ENCODE measurements at regions not wholly inside any gene's neighbourhood (a gene's known extent, or its start where the extent isn't known, plus 50 kb on each side); places are given as distances from the start of the nearest gene placed in this dataset.

DNA sequence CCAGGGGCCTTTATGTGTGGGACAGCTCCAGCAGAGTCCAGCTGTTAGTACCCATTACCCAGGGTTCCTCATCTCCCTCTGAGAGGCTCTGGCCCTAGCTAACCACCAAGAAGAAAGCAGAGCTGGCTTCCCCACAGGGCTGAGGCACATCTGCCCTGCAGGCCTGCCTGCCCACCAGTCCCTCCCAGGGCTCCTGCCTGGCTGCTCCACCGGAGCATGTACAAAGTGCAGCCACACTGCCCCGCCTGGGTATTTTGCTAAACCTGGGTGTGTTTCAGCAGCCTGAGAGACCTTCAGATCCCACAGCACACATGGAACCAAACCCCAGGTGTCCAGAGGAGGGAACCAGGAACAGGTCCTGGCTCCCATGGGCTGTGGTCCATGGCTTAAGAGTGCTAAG, 500.4 kb upstream of the KLHL4 start:
- no peak for TF ChIP-seq POLR2A (IDR thresholded peaks at IDR 0.05; ENCODE audit: extremely low read depth, insufficient read length)
- TF ChIP-seq, protein P1, sequence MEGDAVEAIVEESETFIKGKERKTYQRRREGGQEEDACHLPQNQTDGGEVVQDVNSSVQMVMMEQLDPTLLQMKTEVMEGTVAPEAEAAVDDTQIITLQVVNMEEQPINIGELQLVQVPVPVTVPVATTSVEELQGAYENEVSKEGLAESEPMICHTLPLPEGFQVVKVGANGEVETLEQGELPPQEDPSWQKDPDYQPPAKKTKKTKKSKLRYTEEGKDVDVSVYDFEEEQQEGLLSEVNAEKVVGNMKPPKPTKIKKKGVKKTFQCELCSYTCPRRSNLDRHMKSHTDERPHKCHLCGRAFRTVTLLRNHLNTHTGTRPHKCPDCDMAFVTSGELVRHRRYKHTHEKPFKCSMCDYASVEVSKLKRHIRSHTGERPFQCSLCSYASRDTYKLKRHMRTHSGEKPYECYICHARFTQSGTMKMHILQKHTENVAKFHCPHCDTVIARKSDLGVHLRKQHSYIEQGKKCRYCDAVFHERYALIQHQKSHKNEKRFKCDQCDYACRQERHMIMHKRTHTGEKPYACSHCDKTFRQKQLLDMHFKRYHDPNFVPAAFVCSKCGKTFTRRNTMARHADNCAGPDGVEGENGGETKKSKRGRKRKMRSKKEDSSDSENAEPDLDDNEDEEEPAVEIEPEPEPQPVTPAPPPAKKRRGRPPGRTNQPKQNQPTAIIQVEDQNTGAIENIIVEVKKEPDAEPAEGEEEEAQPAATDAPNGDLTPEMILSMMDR (IDR thresholded peaks at IDR 0.05; ENCODE audit: low read depth, low read length), result no peak
- TF ChIP-seq MAX (IDR thresholded peaks at IDR 0.05; ENCODE audit: low read depth, low read length), result no peak

Measured in NB4 (cell line).